Neural progenitor cell (in vitro differentiated cells): ENCODE measurements at regions not wholly inside any gene's neighbourhood (a gene's known extent, or its start where the extent isn't known, plus 50 kb on each side); places are given as distances from the start of the nearest gene placed in this dataset.
A peak's percentile ranks its signal among the peaks of the same experiment; 100 is the strongest.

ENCODE experiments used
- DNase-seq: peaks from one replicate; pipeline ENCODE4 v3.0.0-alpha.2; 2016; ENCODE audit warnings: low spot score
- H2AFZ ChIP-seq: fragments of 200-600 bp; sonication (generic); replicated peaks from 2 replicates; pipeline ENCODE4 v1.6.1; 2016; ENCODE audit warnings: antibody characterized with exemption
- H3F3A ChIP-seq: fragments of 200-600 bp; sonication (generic); 2 replicates; pipeline ENCODE4 v1.6.1; 2016; ENCODE audit warnings: antibody characterized with exemption, low read depth
- H3K27ac ChIP-seq: fragments of 200-600 bp; sonication (generic); 2 replicates; pipeline ENCODE4 v1.5.1; 2016; ENCODE audit warnings: mild to moderate bottlenecking
- H3K27me3 ChIP-seq: fragments of 200-600 bp; sonication (generic); 2 replicates; pipeline ENCODE4 v1.6.1; 2016; ENCODE audit warnings: mild to moderate bottlenecking, moderate library complexity
- H3K36me3 ChIP-seq: fragments of 200-600 bp; sonication (generic); 2 replicates; pipeline ENCODE4 v1.5.1; 2016
- H3K4me1 ChIP-seq: fragments of 200-600 bp; sonication (generic); 2 replicates; pipeline ENCODE4 v1.6.1; 2016; ENCODE audit warnings: mixed run types
- H3K4me2 ChIP-seq: fragments of 200-600 bp; sonication (generic); 2 replicates; pipeline ENCODE4 v1.6.1; 2016
- H3K4me3 ChIP-seq: fragments of 200-600 bp; sonication (generic); 2 replicates; pipeline ENCODE4 v1.5.1; 2016
- H3K79me2 ChIP-seq: fragments of 200-600 bp; sonication (generic); 2 replicates; pipeline ENCODE4 v1.6.1; 2016; ENCODE audit warnings: low read depth
- H3K9ac ChIP-seq: fragments of 200-600 bp; sonication (generic); 2 replicates; pipeline ENCODE4 v1.6.1; 2016
- H3K9me3 ChIP-seq: fragments of 200-600 bp; sonication (generic); 2 replicates; pipeline ENCODE4 v1.5.1; 2016; ENCODE audit warnings: low read depth
- H4K20me1 ChIP-seq: fragments of 200-600 bp; sonication (generic); 2 replicates; pipeline ENCODE4 v1.6.1; 2016; ENCODE audit warnings: low read depth
- H3K27ac Mint-ChIP-seq: 3 replicates; pipeline ENCODE4 v1.8.0; 2021; ENCODE audit warnings: mixed read lengths
- H3K27me3 Mint-ChIP-seq: 2 replicates; pipeline ENCODE4 v1.8.0; 2022; ENCODE audit warnings: low read depth, mild to moderate bottlenecking, inconsistent platforms, moderate library complexity, mixed read lengths; ENCODE audit not compliant: insufficient read depth
- H3K36me3 Mint-ChIP-seq: 3 replicates; pipeline ENCODE4 v1.8.0; 2021; ENCODE audit warnings: mixed read lengths
- H3K4me1 Mint-ChIP-seq: 3 replicates; pipeline ENCODE4 v1.8.0; 2021; ENCODE audit warnings: mixed read lengths
- H3K4me3 Mint-ChIP-seq: 3 replicates; pipeline ENCODE4 v1.8.0; 2021; ENCODE audit warnings: mild to moderate bottlenecking, moderate library complexity, mixed read lengths
- H3K9me3 Mint-ChIP-seq: 3 replicates; pipeline ENCODE4 v1.8.0; 2020; ENCODE audit warnings: mixed read lengths
- CTCF ChIP-seq: fragments of 200-600 bp; sonication (generic); IDR thresholded peaks from 2 replicates; pipeline ENCODE4 v1.5.1; 2017; ENCODE audit warnings: antibody characterized with exemption, mild to moderate bottlenecking
- EZH2 ChIP-seq: fragments of 200-600 bp; sonication (generic); IDR thresholded peaks from 2 replicates; pipeline ENCODE4 v1.6.1; 2017; ENCODE audit warnings: antibody characterized with exemption, mild to moderate bottlenecking, moderate library complexity
- EZH2phosphoT487 ChIP-seq: fragments of 200-600 bp; sonication (generic); IDR thresholded peaks from 2 replicates; pipeline ENCODE4 v1.6.1; 2017; ENCODE audit warnings: antibody characterized with exemption

- no peaks in the 10 kb centered on the region for H3K36me3 Mint-ChIP-seq
- H3K4me1 ChIP-seq = peaks cover 67% of the 10 kb centered on the region
- H3K79me2 ChIP-seq = no peaks in the 10 kb centered on the region
- H3K9me3 ChIP-seq = no peaks in the 10 kb centered on the region
- H3K27ac Mint-ChIP-seq = no peak overlapping the region
- DNase-seq = no peak
- H2AFZ ChIP-seq = no peak overlapping the region
- no peaks in the 10 kb centered on the region for H3K36me3 ChIP-seq
- peaks cover 77% of the 10 kb centered on the region for H3K4me1 Mint-ChIP-seq
- H3F3A ChIP-seq = peaks cover 60% of the 10 kb centered on the region
- H3K27me3 Mint-ChIP-seq = peaks cover 69% of the 10 kb centered on the region
- no peak overlapping the region for H3K4me3 Mint-ChIP-seq
- no peak overlapping the region for H3K27ac ChIP-seq
- H3K4me3 ChIP-seq = no peak overlapping the region
- no peak overlapping the region for H3K9ac ChIP-seq
- H3K4me2 ChIP-seq = no peak overlapping the region
- H3K9me3 Mint-ChIP-seq = no peaks in the 10 kb centered on the region
- H3K27me3 ChIP-seq = peaks cover 24% of the 10 kb centered on the region
- no peak for TF ChIP-seq EZH2
- TF ChIP-seq CTCF = no peak
- no peak for TF ChIP-seq EZH2phosphoT487
- no peaks in the 10 kb centered on the region for H4K20me1 ChIP-seq
These were observed 185.7 kb downstream of the OPA1 start for GRCh38 chr3:193778676-193779075.

- Histone ChIP-seq H3K9ac (no peak overlapping the region), H3K9me3 (no peaks in the 10 kb centered on the region), H3K36me3 (no peaks in the 10 kb centered on the region), H3K27me3 (peaks cover 12% of the 10 kb centered on the region), H3K4me3 (no peak overlapping the region), H2AFZ (no peak overlapping the region), H3K4me2 (peak overlapping the region; percentile 1), H4K20me1 (no peaks in the 10 kb centered on the region), H3K27ac (no peak overlapping the region), H3K4me1 (peaks cover 59% of the 10 kb centered on the region), H3F3A (peaks cover 49% of the 10 kb centered on the region), H3K79me2 (no peaks in the 10 kb centered on the region)
- Mint-ChIP-seq H3K4me1 (peaks cover 74% of the 10 kb centered on the region), H3K4me3 (no peak overlapping the region), H3K9me3 (no peaks in the 10 kb centered on the region), H3K27ac (no peak overlapping the region), H3K27me3 (peaks cover 59% of the 10 kb centered on the region), H3K36me3 (no peaks in the 10 kb centered on the region)
- DNase-seq = no peak
- TF ChIP-seq EZH2phosphoT487 (no peak), CTCF (no peak), EZH2 (no peak)
These were observed 186.9 kb downstream of the OPA1 start for GRCh38 chr3:193779933-193780332.

- H3K36me3 Mint-ChIP-seq = no peaks in the 10 kb centered on the region
- Histone ChIP-seq H4K20me1 (no peaks in the 10 kb centered on the region), H3K4me3 (no peak overlapping the region), H3K36me3 (no peaks in the 10 kb centered on the region), H3K9ac (no peak overlapping the region), H3K4me1 (peaks cover 55% of the 10 kb centered on the region), H3K27ac (no peak overlapping the region), H3K9me3 (no peaks in the 10 kb centered on the region), H3K79me2 (no peaks in the 10 kb centered on the region), H3K27me3 (peaks cover 12% of the 10 kb centered on the region), H3F3A (peaks cover 44% of the 10 kb centered on the region), H2AFZ (no peak overlapping the region), H3K4me2 (peak overlapping the region; percentile 1)
- H3K4me3 Mint-ChIP-seq = no peak overlapping the region
- DNase-seq = no peak
- no peaks in the 10 kb centered on the region for H3K9me3 Mint-ChIP-seq
- TF ChIP-seq CTCF (no peak), EZH2 (no peak), EZH2phosphoT487 (no peak)
- H3K4me1 Mint-ChIP-seq = peaks cover 74% of the 10 kb centered on the region
- peaks cover 60% of the 10 kb centered on the region for H3K27me3 Mint-ChIP-seq
- H3K27ac Mint-ChIP-seq = peak overlapping the region; percentile 18
These were observed 187.4 kb downstream of the OPA1 start for GRCh38 chr3:193780397-193780796.
